ENCODE measurements at regions not wholly inside any gene's neighbourhood (a gene's known extent, or its start where the extent isn't known, plus 50 kb on each side); places are given as distances from the start of the nearest gene placed in this dataset.

DNA sequence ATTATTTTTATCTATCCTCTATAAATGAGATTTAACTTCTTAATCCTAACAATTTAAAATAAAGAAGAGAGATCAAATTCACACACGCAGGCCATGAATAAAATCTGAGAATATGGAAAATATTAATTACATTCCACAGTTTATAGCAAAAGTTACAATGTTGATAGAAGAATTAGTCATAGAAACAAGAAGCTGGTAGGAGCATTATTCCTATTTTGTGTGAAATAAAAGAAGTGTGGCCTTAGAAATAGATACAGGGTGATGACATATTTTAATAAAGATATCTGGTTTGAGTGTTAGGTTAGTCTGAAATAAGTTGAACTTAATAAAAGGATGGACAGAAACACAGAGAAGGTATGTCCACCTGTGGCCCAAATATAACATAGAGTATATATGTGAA, 790.4 kb upstream of the NUDT12 start:
- no peaks in the 10 kb centered on the region for H3K4me1 ChIP-seq
- no peak overlapping the region for H3K4me3 ChIP-seq
- TF ChIP-seq, protein P1, sequence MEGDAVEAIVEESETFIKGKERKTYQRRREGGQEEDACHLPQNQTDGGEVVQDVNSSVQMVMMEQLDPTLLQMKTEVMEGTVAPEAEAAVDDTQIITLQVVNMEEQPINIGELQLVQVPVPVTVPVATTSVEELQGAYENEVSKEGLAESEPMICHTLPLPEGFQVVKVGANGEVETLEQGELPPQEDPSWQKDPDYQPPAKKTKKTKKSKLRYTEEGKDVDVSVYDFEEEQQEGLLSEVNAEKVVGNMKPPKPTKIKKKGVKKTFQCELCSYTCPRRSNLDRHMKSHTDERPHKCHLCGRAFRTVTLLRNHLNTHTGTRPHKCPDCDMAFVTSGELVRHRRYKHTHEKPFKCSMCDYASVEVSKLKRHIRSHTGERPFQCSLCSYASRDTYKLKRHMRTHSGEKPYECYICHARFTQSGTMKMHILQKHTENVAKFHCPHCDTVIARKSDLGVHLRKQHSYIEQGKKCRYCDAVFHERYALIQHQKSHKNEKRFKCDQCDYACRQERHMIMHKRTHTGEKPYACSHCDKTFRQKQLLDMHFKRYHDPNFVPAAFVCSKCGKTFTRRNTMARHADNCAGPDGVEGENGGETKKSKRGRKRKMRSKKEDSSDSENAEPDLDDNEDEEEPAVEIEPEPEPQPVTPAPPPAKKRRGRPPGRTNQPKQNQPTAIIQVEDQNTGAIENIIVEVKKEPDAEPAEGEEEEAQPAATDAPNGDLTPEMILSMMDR (IDR thresholded peaks at IDR 0.05): no peak
- intact Hi-C loops (cut with DNase I): no loop called here
- no peaks in the 10 kb centered on the region for H3K36me3 ChIP-seq
- H3K9me3 ChIP-seq: no peaks in the 10 kb centered on the region
- no peak for ATAC-seq
- H3K27ac ChIP-seq: no peak overlapping the region
- H3K27me3 ChIP-seq: no peaks in the 10 kb centered on the region
- no peak for DNase-seq

DNA sequence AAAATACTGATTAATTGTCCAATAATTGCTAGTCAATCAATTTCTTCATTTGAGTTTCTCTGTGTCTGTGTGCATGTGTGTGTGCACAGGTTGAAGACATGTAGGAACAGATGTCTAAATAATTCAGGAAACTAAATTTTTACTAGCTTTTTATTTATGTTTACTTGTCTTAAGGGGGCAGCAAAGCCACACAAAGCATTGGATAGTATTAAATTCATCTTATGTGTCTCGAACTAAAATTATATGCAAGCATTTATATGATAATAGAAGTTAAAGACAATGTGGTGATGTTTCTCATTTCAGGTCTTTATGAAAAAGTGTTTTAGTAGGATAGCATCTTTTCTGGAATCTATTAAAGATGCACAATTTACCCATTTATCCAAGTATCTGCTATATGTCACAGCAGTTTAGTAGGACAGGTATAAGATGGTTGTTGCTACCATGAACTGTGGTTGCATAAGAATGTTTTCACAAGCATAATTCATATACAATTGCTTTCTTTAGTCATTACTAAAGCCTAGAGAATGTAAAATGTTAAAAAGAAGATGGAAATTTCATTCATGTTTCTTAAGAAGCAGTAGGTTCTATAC, 784.6 kb upstream of the NUDT12 start:
- Histone ChIP-seq H3K4me1 (no peaks in the 10 kb centered on the region), H3K9me3 (no peaks in the 10 kb centered on the region), H3K27ac (no peak overlapping the region), H3K4me3 (no peak overlapping the region), H3K27me3 (no peaks in the 10 kb centered on the region), H3K36me3 (no peaks in the 10 kb centered on the region)
- TF ChIP-seq, protein P1 (IDR thresholded peaks at IDR 0.05): peak; percentile 6
- intact Hi-C loops (cut with DNase I): no loop called here
- DNase-seq (no peak), ATAC-seq (no peak)

DNA sequence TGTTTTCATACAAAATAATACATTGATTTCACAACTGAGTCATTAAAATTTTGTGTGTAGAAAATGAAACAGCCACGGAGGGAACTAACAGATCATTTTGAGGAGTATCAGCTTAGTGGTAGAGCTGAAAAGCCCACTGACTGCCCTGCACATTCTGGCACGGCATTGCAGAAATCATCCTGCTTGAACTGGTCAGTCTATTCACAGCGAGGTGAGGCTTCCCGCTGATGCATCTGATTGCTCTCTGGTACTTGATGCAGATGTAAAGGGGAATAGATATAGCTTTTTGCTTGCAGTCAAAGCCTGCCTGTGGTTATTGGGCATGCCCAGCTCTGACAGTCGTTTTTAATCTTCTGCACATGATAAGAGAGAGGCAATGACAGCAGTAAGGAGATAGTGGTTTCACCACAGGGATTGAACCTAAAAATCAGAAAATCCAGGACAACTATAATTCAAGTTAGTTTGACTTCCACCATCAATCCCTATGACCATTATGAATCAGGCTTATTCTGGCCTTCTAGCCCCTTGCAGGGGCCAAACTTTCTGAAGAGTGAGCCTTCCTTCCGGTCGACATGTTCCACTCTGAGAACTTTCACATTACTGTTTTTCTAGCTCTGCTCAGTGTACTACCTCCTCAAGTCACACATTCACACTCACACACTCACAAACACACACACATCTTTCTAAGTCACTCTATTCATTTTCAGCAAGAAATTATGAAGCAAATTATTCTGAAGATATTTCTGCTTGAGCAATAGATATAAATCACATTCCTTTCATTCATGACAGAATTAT, 782.8 kb upstream of the NUDT12 start:
- Histone ChIP-seq H3K36me3 (no peaks in the 10 kb centered on the region), H3K27ac (no peak overlapping the region), H3K9me3 (no peaks in the 10 kb centered on the region), H3K4me1 (no peaks in the 10 kb centered on the region), H3K27me3 (no peaks in the 10 kb centered on the region), H3K4me3 (no peak overlapping the region)
- DNase-seq (no peak), ATAC-seq (no peak)
- TF ChIP-seq, protein P1 (IDR thresholded peaks at IDR 0.05): no peak
- intact Hi-C loops (cut with DNase I): no loop called here

DNA sequence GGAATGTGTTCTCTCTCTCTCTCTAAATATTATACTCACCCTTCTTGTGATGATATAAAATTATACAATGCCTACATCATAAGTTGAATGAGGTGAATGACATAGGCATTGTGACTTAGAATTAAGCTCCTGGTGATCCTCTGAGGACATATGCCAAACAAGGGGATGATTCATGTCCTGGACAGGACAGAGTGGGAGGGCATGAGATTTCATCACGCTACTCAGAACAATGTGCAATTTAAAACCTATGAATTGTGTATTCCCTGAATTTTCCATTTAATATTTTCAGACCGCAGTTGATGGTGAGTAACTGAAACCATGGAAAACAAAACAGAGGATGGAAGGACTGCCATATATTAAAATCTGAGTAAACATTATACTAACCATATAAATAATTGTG, 782.2 kb upstream of the NUDT12 start:
- TF ChIP-seq, protein P1 (IDR thresholded peaks at IDR 0.05): no peak
- Histone ChIP-seq H3K9me3 (no peaks in the 10 kb centered on the region), H3K27ac (no peak overlapping the region), H3K36me3 (no peaks in the 10 kb centered on the region), H3K4me1 (no peaks in the 10 kb centered on the region), H3K4me3 (no peak overlapping the region), H3K27me3 (no peaks in the 10 kb centered on the region)
- no peak for ATAC-seq
- intact Hi-C loops (cut with DNase I): no loop called here
- no peak for DNase-seq

DNA sequence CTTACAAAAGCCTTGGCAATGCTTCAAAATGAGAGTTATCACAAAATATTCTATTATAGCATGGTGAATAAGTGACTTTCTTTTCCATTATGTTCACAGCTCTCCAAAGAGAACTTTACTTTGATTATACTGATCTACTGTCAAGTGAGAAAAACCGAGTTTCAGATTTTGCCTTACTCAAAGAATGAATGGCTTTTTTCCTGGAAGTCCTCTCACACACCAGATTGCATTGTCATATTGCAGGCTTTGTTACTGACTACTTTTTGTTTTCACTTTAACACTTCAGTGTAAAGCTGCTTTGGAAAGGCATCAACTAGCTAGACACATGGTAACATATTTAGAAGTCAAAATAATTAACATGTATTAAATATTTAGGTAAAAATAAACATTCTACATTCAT, 765.2 kb upstream of the NUDT12 start:
- TF ChIP-seq, protein P1 (IDR thresholded peaks at IDR 0.05): no peak
- H3K9me3 ChIP-seq: no peaks in the 10 kb centered on the region
- ATAC-seq: no peak
- H3K36me3 ChIP-seq: no peaks in the 10 kb centered on the region
- H3K27me3 ChIP-seq: no peaks in the 10 kb centered on the region
- H3K4me1 ChIP-seq: no peaks in the 10 kb centered on the region
- intact Hi-C loops (cut with DNase I): no loop called here
- no peak overlapping the region for H3K4me3 ChIP-seq
- no peak for DNase-seq
- no peak overlapping the region for H3K27ac ChIP-seq
